ENCODE measurements at regions not wholly inside any gene's neighbourhood (a gene's known extent, or its start where the extent isn't known, plus 50 kb on each side); places are given as distances from the start of the nearest gene placed in this dataset.

DNA sequence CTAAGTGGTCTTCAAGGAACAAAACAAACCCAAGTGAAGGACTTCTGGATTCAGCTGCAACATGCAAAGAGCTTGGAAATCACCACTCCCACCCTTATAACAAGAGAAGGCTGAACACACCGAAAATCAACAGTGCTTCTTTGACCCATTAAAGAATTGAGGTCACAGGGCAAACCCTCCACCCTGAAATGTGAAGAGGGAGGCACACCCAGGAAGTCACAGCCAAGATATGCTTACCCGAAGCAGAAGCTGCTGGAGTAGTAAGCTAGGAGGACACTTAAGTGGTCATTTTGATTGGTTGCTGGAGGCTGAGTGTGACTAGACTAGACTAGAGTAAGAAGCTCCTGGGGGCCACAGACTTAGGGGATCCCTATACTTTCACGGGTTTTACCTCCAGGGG lies 188.2 kb upstream of the SSTR4 start:
- H3K23ac ChIP-seq (ENCODE audit: low read depth, low read length), result no peak overlapping the region
- H4K5ac ChIP-seq (ENCODE audit: low read depth, low read length), result no peak overlapping the region
- H2AK5ac ChIP-seq (ENCODE audit: low read depth, low read length), result no peak overlapping the region
- H3K79me1 ChIP-seq (ENCODE audit: low read depth in 1 of 2, low read length in 2 of 2), result no peaks in the 10 kb centered on the region
- no peak overlapping the region for H4K91ac ChIP-seq (ENCODE audit: insufficient read depth, low read depth, low read length)
- H3K9ac ChIP-seq (ENCODE audit: low read depth, low read length), result no peak overlapping the region
- no peak overlapping the region for H3K27ac ChIP-seq (ENCODE audit: insufficient read depth, low read length)
- POLR2A ChIA-PET (ENCODE audit: unreplicated experiment), result no interaction called here
- intact Hi-C loops (cut with micrococcal nuclease), result no loop called here
- H3K4me2 ChIP-seq (ENCODE audit: low read depth, low read length), result no peak overlapping the region
- CTCF ChIA-PET, result no interaction called here
- no peak overlapping the region for H2AK9ac ChIP-seq (replicated peaks; ENCODE audit: low read depth, low read length, poor library complexity)
- no peaks in the 10 kb centered on the region for H3K9me1 ChIP-seq (ENCODE audit: insufficient read depth, low read length)
- no peak overlapping the region for H2AFZ ChIP-seq (replicated peaks; ENCODE audit: low read length, poor library complexity)
- no peak for TF ChIP-seq SMC3 (IDR thresholded peaks at IDR 0.05; ENCODE audit: low read depth, low read length)
- TF ChIP-seq, protein P1, sequence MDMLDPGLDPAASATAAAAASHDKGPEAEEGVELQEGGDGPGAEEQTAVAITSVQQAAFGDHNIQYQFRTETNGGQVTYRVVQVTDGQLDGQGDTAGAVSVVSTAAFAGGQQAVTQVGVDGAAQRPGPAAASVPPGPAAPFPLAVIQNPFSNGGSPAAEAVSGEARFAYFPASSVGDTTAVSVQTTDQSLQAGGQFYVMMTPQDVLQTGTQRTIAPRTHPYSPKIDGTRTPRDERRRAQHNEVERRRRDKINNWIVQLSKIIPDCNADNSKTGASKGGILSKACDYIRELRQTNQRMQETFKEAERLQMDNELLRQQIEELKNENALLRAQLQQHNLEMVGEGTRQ (IDR thresholded peaks at IDR 0.05; ENCODE audit: low read depth, low read length), result no peak
- no peak for TF ChIP-seq RCOR1 (IDR thresholded peaks at IDR 0.05; ENCODE audit: insufficient replicate concordance, low read length)
- BruUV-seq (replicated peaks), result no TSS peak
- no peak overlapping the region for H3K4ac ChIP-seq (ENCODE audit: low read depth, low read length)
- DNase-seq, result no peak
- no peak overlapping the region for H2BK120ac ChIP-seq (ENCODE audit: low read depth, low read length)
- no peak overlapping the region for H3K18ac ChIP-seq (ENCODE audit: low read depth, low read length)
- H3K56ac ChIP-seq (ENCODE audit: extremely low read depth, insufficient read depth, low read length), result no peak overlapping the region
- H3K4me1 ChIP-seq (ENCODE audit: control insufficient read depth, insufficient read depth, low read length), result no peaks in the 10 kb centered on the region
- no peak overlapping the region for H2BK15ac ChIP-seq (ENCODE audit: low read depth, low read length)
- no peaks in the 10 kb centered on the region for H3K27me3 ChIP-seq (ENCODE audit: control insufficient read depth, insufficient read depth, low read length)
- no peak overlapping the region for H3K14ac ChIP-seq (replicated peaks; ENCODE audit: low read depth, low read length)
- WGBS, 2 experiments (ENCODE audit: extremely low coverage in 2 of 2, insufficient read length in 1 of 2), result no CpG with 5 or more reads among the region's 3 CpGs
- no peaks in the 10 kb centered on the region for H4K20me1 ChIP-seq (ENCODE audit: insufficient read depth, low read length)
- H2BK5ac ChIP-seq (ENCODE audit: low read depth, low read length, poor library complexity, severe bottlenecking), result no peak overlapping the region
- no peak overlapping the region for H4K8ac ChIP-seq (ENCODE audit: low read depth in 2 of 2, low read length in 2 of 2)
- no peaks in the 10 kb centered on the region for H3K36me3 ChIP-seq (ENCODE audit: control insufficient read depth, insufficient read depth, low read length)
- dilution Hi-C loops (cut with HindIII; ENCODE audit: low sequenced_read_pairs, unreplicated experiment), result no loop called here
- no peak overlapping the region for H2BK20ac ChIP-seq (ENCODE audit: low read depth, low read length)
- in situ Hi-C loops (cut with MboI; ENCODE audit: low sequenced_read_pairs), result no loop called here
- no peak for ATAC-seq (ENCODE audit: low read depth)
- H3K9me3 ChIP-seq (ENCODE audit: control insufficient read depth, insufficient read depth, low read length), result no peaks in the 10 kb centered on the region
- no peak overlapping the region for H3K4me3 ChIP-seq (ENCODE audit: insufficient read depth, low read depth, low read length)
